Activated T-cell treated with anti-CD3 and anti-CD28 coated beads, Interleukin-2, amount 50 U/mL, for 24 hours (primary cell): ENCODE measurements at regions not wholly inside any gene's neighbourhood (a gene's known extent, or its start where the extent isn't known, plus 50 kb on each side); places are given as distances from the start of the nearest gene placed in this dataset.

Experiments used
- DNase-seq: peaks from one replicate; pipeline ENCODE4 v3.0.0-alpha.2; 2020
- H3K27ac Mint-ChIP-seq: 2 replicates; pipeline ENCODE4 v1.8.0; 2020; ENCODE audit warnings: mild to moderate bottlenecking, mixed read lengths
- H3K27me3 Mint-ChIP-seq: 2 replicates; pipeline ENCODE4 v1.8.0; 2020; ENCODE audit warnings: mixed read lengths
- H3K36me3 Mint-ChIP-seq: 2 replicates; pipeline ENCODE4 v1.8.0; 2020; ENCODE audit warnings: low read depth, mixed read lengths
- H3K4me1 Mint-ChIP-seq: 2 replicates; pipeline ENCODE4 v1.8.0; 2020; ENCODE audit warnings: low read depth, mixed read lengths
- H3K4me3 Mint-ChIP-seq: 2 replicates; pipeline ENCODE4 v1.8.0; 2020; ENCODE audit warnings: mild to moderate bottlenecking, moderate library complexity, mixed read lengths
- H3K9me3 Mint-ChIP-seq: 2 replicates; pipeline ENCODE4 v1.8.0; 2020; ENCODE audit warnings: mixed read lengths

DNA sequence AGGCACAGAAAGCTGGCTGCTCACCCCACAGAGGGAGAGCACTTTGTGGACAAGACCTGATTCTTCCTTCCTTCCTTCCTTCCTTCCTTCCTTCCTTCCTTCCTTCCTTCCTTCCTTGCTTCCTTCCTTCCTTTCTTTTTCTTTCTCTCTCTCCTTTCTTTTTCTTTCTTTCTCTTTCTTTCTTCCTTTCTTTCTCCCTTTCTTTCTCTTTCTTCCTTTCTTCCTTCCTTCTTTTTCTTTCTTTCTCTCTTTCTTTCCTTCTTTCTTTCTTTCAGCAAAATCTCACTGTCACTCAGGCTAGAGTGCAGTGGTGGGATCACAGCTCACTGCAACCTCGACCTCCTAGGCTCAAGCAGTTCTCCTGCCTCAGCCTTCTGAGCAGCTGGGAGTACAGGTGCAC is 263.9 kb downstream of the UQCRFS1 start:
- Mint-ChIP-seq H3K9me3 (no peaks in the 10 kb centered on the region), H3K4me3 (no peak overlapping the region), H3K27ac (no peak overlapping the region), H3K4me1 (no peaks in the 10 kb centered on the region), H3K36me3 (no peaks in the 10 kb centered on the region), H3K27me3 (no peaks in the 10 kb centered on the region)
- no peak for DNase-seq

DNA sequence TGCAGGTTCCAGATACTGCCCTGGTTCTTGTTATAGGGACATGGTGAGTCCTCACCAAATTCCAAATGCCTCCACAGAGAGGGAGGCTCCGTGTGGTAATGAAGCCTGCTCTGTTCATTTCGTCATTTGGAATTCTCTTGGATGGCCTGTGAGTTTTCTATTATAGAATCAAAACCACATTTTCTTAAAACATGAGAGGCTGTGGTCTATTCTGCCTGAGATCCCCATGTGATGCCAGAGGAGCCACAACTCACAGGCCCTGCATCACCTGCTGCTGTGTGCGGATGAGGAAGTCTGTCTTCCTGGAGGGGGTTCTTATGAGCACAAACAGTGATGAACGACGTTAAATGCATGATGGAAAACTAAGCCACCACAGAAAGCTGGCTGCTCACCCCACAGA is 264.4 kb downstream of the UQCRFS1 start:
- H3K4me1 Mint-ChIP-seq, result no peaks in the 10 kb centered on the region
- no peaks in the 10 kb centered on the region for H3K9me3 Mint-ChIP-seq
- H3K27ac Mint-ChIP-seq, result no peak overlapping the region
- DNase-seq, result no peak
- no peaks in the 10 kb centered on the region for H3K36me3 Mint-ChIP-seq
- no peak overlapping the region for H3K4me3 Mint-ChIP-seq
- no peaks in the 10 kb centered on the region for H3K27me3 Mint-ChIP-seq

DNA sequence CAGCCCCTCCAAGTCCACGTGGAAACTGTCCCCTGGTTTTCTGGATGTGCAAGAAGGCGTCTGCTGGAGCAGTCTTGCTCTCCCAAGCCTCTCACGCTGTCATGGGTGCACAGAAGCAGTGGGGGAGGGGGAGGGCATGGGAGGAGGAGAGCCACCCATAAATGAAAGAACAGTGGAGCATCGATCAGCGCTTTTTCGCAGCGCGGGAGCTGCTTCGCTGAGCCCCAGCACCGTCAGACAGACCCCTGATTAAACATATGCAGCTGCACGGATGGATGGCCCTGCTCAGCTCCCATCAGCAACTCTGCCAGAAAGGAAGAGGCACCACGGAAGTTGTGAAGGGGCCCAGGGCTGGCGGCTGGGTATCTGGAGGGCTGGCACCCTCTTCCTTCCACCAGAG is 264.9 kb downstream of the UQCRFS1 start:
- Mint-ChIP-seq H3K9me3 (no peaks in the 10 kb centered on the region), H3K27ac (no peak overlapping the region), H3K4me3 (no peak overlapping the region), H3K27me3 (no peaks in the 10 kb centered on the region), H3K4me1 (no peaks in the 10 kb centered on the region), H3K36me3 (no peaks in the 10 kb centered on the region)
- DNase-seq, result no peak

DNA sequence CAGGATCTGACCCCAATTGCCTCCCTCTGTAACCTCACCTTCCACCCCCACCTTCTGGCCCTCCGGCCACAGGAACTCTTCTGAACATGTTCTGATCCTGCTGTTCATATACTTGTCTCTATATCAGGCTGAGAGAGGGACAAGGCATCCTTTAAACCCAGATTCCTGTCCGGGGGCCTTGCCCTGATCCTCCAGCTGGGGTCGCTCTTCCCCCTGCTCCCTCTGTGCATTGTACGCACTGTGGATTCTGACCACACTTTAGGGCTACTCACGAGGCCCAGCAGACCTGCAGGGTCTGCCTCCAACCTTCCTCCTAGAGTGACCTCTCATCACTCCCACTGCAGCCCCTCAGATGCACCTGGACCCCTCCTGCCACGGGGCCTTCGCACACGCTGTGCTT is 269.3 kb downstream of the UQCRFS1 start:
- DNase-seq, result no peak
- no peaks in the 10 kb centered on the region for H3K36me3 Mint-ChIP-seq
- no peaks in the 10 kb centered on the region for H3K27me3 Mint-ChIP-seq
- no peaks in the 10 kb centered on the region for H3K4me1 Mint-ChIP-seq
- no peaks in the 10 kb centered on the region for H3K9me3 Mint-ChIP-seq
- H3K27ac Mint-ChIP-seq, result no peak overlapping the region
- no peak overlapping the region for H3K4me3 Mint-ChIP-seq

GRCh38 chr19:28941833-28942232 is 271.1 kb downstream of the UQCRFS1 start:
- no peaks in the 10 kb centered on the region for H3K27me3 Mint-ChIP-seq
- no peaks in the 10 kb centered on the region for H3K9me3 Mint-ChIP-seq

GRCh38 chr19:28940751-28941500 is 272.0 kb downstream of the UQCRFS1 start:
- Mint-ChIP-seq H3K36me3 (no peaks in the 10 kb centered on the region), H3K27me3 (no peaks in the 10 kb centered on the region), H3K27ac (no peak overlapping the region), H3K4me1 (no peaks in the 10 kb centered on the region), H3K4me3 (no peak overlapping the region), H3K9me3 (no peaks in the 10 kb centered on the region)
- no peak for DNase-seq

More at GRCh38 chr19:28941833-28942232, 271.1 kb downstream of the UQCRFS1 start:
- Mint-ChIP-seq H3K4me3 (no peak overlapping the region), H3K27ac (no peak overlapping the region), H3K36me3 (no peaks in the 10 kb centered on the region), H3K4me1 (no peaks in the 10 kb centered on the region)
- DNase-seq, result no peak

- Mint-ChIP-seq H3K4me3 (no peak overlapping the region), H3K4me1 (no peaks in the 10 kb centered on the region), H3K27me3 (no peaks in the 10 kb centered on the region), H3K9me3 (no peaks in the 10 kb centered on the region), H3K36me3 (no peaks in the 10 kb centered on the region), H3K27ac (no peak overlapping the region)
- DNase-seq, result no peak
Observed at GRCh38 chr19:28939236-28939635, 273.7 kb downstream of the UQCRFS1 start.

DNA sequence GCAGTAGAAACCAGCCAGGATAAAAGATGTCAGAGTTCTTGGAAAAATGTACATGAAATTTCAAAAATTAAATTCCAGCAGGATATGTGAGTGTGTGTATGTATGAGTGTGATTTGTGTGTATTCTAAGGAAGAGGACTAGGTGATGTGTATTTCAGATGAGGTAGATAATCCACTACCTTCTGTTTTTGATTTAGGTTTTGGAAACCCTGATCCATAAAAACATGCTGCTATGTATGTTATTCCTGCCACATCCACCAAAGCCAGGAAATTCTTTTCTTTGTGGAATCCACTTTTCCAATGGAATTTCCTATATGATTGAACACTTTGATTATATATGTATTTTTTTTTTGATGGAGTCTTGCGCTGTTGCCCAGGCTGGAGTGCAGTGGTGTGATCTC is 276.9 kb downstream of the UQCRFS1 start:
- H3K9me3 Mint-ChIP-seq, result no peaks in the 10 kb centered on the region
- no peak overlapping the region for H3K4me3 Mint-ChIP-seq
- H3K4me1 Mint-ChIP-seq, result no peaks in the 10 kb centered on the region
- no peak overlapping the region for H3K27ac Mint-ChIP-seq
- DNase-seq, result no peak
- H3K36me3 Mint-ChIP-seq, result no peaks in the 10 kb centered on the region
- H3K27me3 Mint-ChIP-seq, result no peaks in the 10 kb centered on the region

- no peaks in the 10 kb centered on the region for H3K4me1 Mint-ChIP-seq
- no peak overlapping the region for H3K4me3 Mint-ChIP-seq
- no peak for DNase-seq
- H3K36me3 Mint-ChIP-seq, result no peaks in the 10 kb centered on the region
- no peaks in the 10 kb centered on the region for H3K9me3 Mint-ChIP-seq
- no peaks in the 10 kb centered on the region for H3K27me3 Mint-ChIP-seq
- no peak overlapping the region for H3K27ac Mint-ChIP-seq
Observed at GRCh38 chr19:28934631-28935030, 278.3 kb downstream of the UQCRFS1 start.

DNA sequence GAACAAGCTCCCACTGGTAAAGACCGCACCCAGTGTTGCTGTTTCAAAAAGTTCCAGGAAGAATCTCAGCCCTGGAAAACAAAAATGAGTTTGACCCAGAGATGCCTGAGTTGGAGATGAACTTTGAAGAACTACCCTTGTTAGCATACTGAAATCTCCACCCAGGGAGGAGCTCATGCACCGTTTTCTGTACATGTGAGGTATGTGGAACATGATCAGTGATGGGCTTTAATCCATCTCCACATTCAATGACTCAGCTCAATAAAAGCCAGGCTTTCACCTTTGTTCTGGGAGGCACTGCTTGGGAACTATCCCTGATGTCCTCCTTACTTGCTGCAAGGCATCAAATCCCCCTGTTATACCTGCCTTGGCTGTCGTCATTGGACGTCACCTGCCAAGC is 279.9 kb downstream of the UQCRFS1 start:
- DNase-seq, result no peak
- H3K27me3 Mint-ChIP-seq, result peaks cover 2% of the 10 kb centered on the region
- H3K4me1 Mint-ChIP-seq, result no peaks in the 10 kb centered on the region
- no peaks in the 10 kb centered on the region for H3K36me3 Mint-ChIP-seq
- no peak overlapping the region for H3K27ac Mint-ChIP-seq
- H3K4me3 Mint-ChIP-seq, result no peak overlapping the region
- H3K9me3 Mint-ChIP-seq, result no peaks in the 10 kb centered on the region

DNA sequence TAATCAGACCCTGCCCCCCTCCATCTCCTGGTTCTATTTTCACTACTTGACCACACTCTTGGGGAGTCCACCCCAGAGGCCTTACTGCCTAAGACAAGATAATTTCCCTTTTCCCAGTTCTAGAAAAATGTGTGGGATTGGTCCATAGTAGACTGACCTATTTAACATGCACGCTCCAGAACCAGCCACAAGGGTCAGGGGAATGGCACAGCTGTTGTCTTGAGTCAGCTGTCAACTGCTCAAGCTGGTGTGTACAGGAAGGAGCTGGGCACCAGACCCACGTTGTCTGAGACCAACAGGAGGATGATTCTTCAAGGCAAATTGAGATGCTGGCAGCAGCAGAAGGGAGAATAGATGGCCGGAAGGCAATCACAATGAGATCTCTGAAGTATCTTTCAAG is 280.5 kb downstream of the UQCRFS1 start:
- H3K9me3 Mint-ChIP-seq, result no peaks in the 10 kb centered on the region
- H3K4me1 Mint-ChIP-seq, result no peaks in the 10 kb centered on the region
- H3K27me3 Mint-ChIP-seq, result peaks cover 2% of the 10 kb centered on the region
- H3K4me3 Mint-ChIP-seq, result no peak overlapping the region
- no peak overlapping the region for H3K27ac Mint-ChIP-seq
- H3K36me3 Mint-ChIP-seq, result no peaks in the 10 kb centered on the region
- DNase-seq, result no peak

GRCh38 chr19:28929006-28929405 is 283.9 kb downstream of the UQCRFS1 start:
- H3K4me3 Mint-ChIP-seq, result no peak overlapping the region
- H3K9me3 Mint-ChIP-seq, result no peaks in the 10 kb centered on the region
- H3K36me3 Mint-ChIP-seq, result no peaks in the 10 kb centered on the region
- no peak overlapping the region for H3K27ac Mint-ChIP-seq
- no peak for DNase-seq
- no peaks in the 10 kb centered on the region for H3K4me1 Mint-ChIP-seq
- H3K27me3 Mint-ChIP-seq, result peaks cover 2% of the 10 kb centered on the region

DNA sequence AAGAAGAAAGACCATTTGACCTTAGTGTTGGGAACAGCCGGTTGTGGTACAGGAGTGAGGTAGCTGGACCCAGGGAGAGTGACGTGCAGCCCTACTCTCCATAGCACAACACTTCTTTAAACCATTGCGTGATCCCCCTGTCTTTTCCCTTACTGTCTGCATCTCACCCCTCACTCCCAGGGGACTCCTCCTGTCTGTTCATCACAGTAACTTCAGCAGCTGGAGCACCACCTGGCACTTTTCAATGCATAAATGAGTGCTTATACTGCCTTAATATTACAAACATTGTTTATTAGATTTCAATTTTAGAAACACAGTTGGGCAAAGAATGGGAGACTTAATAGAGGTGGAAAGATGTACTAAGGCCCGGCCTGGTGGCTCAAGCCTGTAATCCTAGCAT is 285.5 kb downstream of the UQCRFS1 start:
- no peaks in the 10 kb centered on the region for H3K4me1 Mint-ChIP-seq
- no peak for DNase-seq
- H3K36me3 Mint-ChIP-seq, result no peaks in the 10 kb centered on the region
- H3K4me3 Mint-ChIP-seq, result no peak overlapping the region
- peaks cover 2% of the 10 kb centered on the region for H3K27me3 Mint-ChIP-seq
- no peaks in the 10 kb centered on the region for H3K9me3 Mint-ChIP-seq
- no peak overlapping the region for H3K27ac Mint-ChIP-seq

GRCh38 chr19:28920269-28921066 is 292.5 kb downstream of the UQCRFS1 start:
- Mint-ChIP-seq H3K4me3 (no peak overlapping the region), H3K27me3 (peaks cover 8% of the 10 kb centered on the region), H3K36me3 (no peaks in the 10 kb centered on the region), H3K9me3 (no peaks in the 10 kb centered on the region), H3K27ac (no peak overlapping the region), H3K4me1 (no peaks in the 10 kb centered on the region)
- DNase-seq, result no peak

DNA sequence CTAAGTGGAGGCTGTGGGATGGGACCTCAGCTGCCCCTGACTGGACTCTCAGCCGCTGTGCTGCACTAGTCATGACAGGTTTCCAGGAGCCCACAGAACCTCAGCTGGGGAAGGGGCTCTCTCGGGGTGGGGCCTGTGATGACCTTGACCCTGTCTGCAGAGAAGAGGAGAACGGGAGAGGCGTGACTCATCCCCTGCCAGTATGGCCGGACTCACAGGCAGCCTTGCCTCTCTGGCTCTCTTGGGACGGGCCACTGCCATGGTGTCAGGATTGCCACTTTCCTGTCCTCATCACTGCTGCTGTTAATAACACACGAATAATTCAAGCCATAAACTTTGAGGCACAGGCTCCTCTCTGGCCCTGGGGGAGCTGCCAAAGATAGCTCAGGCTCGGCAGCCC is 295.3 kb downstream of the UQCRFS1 start:
- DNase-seq, result no peak
- H3K27me3 Mint-ChIP-seq, result peaks cover 8% of the 10 kb centered on the region
- no peaks in the 10 kb centered on the region for H3K36me3 Mint-ChIP-seq
- no peak overlapping the region for H3K27ac Mint-ChIP-seq
- no peak overlapping the region for H3K4me3 Mint-ChIP-seq
- H3K9me3 Mint-ChIP-seq, result no peaks in the 10 kb centered on the region
- no peaks in the 10 kb centered on the region for H3K4me1 Mint-ChIP-seq
